Glutamatergic neuron (in vitro differentiated cells): ENCODE measurements at regions not wholly inside any gene's neighbourhood (a gene's known extent, or its start where the extent isn't known, plus 50 kb on each side); places are given as distances from the start of the nearest gene placed in this dataset.

Experiments
- DNase-seq: peaks from one replicate; pipeline ENCODE4 v3.0.0; 2022
- H3K27ac Mint-ChIP-seq: one replicate; pipeline ENCODE4 v1.8.0; 2020; ENCODE audit warnings: mild to moderate bottlenecking, mixed read lengths, inconsistent platforms; ENCODE audit not compliant: unreplicated experiment
- H3K27me3 Mint-ChIP-seq: one replicate; pipeline ENCODE4 v1.8.0; 2020; ENCODE audit warnings: mild to moderate bottlenecking, moderate library complexity, mixed read lengths, inconsistent platforms; ENCODE audit not compliant: unreplicated experiment
- H3K36me3 Mint-ChIP-seq: one replicate; pipeline ENCODE4 v1.8.0; 2020; ENCODE audit warnings: mild to moderate bottlenecking, mixed read lengths, inconsistent platforms; ENCODE audit not compliant: unreplicated experiment
- H3K4me1 Mint-ChIP-seq: one replicate; pipeline ENCODE4 v1.8.0; 2020; ENCODE audit warnings: mild to moderate bottlenecking, low read depth, mixed read lengths, inconsistent platforms; ENCODE audit not compliant: unreplicated experiment
- H3K4me3 Mint-ChIP-seq: one replicate; pipeline ENCODE4 v1.8.0; 2020; ENCODE audit warnings: mild to moderate bottlenecking, mixed read lengths, inconsistent platforms; ENCODE audit not compliant: unreplicated experiment
- H3K9me3 Mint-ChIP-seq: one replicate; pipeline ENCODE4 v1.8.0; 2020; ENCODE audit warnings: mild to moderate bottlenecking, moderate library complexity, mixed read lengths, inconsistent platforms; ENCODE audit not compliant: unreplicated experiment
- TF ChIP-seq, protein P1 (sequence below): fragments of 200-600 bp; sonication (generic); IDR thresholded peaks from one replicate; pipeline ENCODE4 v1.5.0; 2021; ENCODE audit not compliant: partially characterized antibody, unreplicated experiment

DNA sequence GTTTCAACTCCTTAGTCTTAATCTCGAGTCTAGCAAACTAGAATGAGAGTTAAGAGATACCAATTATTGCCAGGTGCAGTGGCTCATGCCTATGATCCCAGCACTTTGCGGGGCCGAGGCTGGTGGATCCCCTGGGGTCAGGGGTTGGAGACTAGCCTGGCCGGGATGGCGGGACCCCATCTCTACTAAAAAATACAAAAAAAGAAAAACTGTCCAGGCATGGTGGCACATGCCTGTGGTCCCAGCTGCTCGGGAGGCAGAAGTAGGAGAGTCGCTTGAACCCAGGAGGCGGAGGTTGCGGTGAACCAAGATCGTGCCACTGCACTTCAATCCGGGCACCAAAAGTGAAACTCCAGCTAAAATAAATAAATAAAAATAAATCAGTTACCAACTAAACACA is 1119.5 kb upstream of the ATXN8OS start:
- H3K27me3 Mint-ChIP-seq = no peaks in the 10 kb centered on the region
- no peak overlapping the region for H3K27ac Mint-ChIP-seq
- H3K9me3 Mint-ChIP-seq = no peaks in the 10 kb centered on the region
- no peak overlapping the region for H3K4me3 Mint-ChIP-seq
- DNase-seq = no peak
- H3K36me3 Mint-ChIP-seq = no peaks in the 10 kb centered on the region
- TF ChIP-seq, protein P1, sequence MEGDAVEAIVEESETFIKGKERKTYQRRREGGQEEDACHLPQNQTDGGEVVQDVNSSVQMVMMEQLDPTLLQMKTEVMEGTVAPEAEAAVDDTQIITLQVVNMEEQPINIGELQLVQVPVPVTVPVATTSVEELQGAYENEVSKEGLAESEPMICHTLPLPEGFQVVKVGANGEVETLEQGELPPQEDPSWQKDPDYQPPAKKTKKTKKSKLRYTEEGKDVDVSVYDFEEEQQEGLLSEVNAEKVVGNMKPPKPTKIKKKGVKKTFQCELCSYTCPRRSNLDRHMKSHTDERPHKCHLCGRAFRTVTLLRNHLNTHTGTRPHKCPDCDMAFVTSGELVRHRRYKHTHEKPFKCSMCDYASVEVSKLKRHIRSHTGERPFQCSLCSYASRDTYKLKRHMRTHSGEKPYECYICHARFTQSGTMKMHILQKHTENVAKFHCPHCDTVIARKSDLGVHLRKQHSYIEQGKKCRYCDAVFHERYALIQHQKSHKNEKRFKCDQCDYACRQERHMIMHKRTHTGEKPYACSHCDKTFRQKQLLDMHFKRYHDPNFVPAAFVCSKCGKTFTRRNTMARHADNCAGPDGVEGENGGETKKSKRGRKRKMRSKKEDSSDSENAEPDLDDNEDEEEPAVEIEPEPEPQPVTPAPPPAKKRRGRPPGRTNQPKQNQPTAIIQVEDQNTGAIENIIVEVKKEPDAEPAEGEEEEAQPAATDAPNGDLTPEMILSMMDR = no peak
- H3K4me1 Mint-ChIP-seq = no peaks in the 10 kb centered on the region

DNA sequence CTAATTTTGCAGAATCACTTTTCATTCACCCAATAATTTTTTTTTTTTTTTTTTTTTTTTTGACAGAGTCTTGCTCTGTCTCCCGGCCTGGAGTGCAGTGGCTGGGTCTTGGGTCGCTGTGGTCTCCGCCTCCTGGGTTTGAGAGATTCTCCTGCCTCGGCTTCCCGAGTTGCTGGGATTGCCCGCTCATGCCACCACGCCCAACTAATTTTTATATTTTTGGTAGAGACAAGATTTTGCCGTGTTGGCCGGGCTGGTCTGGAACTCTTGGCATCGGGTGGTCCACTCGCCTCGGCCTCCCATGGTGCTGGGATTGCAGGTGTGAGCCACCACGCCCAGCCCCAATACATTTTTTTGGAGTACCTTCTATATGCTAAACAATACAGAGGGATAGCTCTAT is 1120.0 kb upstream of the ATXN8OS start:
- Mint-ChIP-seq H3K9me3 (no peaks in the 10 kb centered on the region), H3K4me1 (no peaks in the 10 kb centered on the region), H3K4me3 (no peak overlapping the region), H3K27me3 (no peaks in the 10 kb centered on the region), H3K27ac (no peak overlapping the region), H3K36me3 (no peaks in the 10 kb centered on the region)
- no peak for DNase-seq
- TF ChIP-seq, protein P1 = no peak

DNA sequence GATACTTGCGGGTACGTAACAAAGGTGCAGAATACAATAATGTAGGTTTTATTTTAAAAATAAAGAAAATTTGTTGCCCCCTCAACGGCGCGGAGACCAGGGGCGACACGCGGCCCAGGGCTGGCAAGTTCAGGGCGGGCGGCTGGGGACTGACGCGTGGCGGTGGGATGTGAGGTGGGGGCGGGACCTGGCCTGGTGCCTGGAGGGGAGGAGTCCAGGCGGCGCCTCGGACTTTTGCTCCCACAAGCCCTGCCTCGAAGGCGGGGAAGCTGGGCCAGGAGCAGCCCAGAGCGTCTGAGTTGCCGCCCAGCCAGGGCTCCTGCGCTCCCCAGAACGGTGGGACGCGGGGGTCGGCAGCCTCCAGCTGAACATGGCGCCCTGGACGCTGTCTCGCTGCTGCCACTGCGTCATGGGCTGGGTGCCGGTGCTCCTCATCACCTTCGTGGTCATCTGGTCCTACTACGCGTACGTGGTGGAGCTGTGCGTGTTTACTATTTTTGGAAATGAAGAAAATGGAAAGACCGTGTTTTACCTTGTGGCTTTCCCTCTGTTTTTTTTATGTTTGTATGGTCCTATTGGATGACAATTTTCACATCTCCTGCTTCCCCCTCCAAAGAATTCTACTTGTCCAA is 1122.8 kb upstream of the ATXN8OS start:
- TF ChIP-seq, protein P1 = no peak
- no peak overlapping the region for H3K4me3 Mint-ChIP-seq
- H3K9me3 Mint-ChIP-seq = no peaks in the 10 kb centered on the region
- H3K4me1 Mint-ChIP-seq = no peaks in the 10 kb centered on the region
- H3K36me3 Mint-ChIP-seq = no peaks in the 10 kb centered on the region
- DNase-seq = no peak
- H3K27ac Mint-ChIP-seq = no peak overlapping the region
- H3K27me3 Mint-ChIP-seq = no peaks in the 10 kb centered on the region

DNA sequence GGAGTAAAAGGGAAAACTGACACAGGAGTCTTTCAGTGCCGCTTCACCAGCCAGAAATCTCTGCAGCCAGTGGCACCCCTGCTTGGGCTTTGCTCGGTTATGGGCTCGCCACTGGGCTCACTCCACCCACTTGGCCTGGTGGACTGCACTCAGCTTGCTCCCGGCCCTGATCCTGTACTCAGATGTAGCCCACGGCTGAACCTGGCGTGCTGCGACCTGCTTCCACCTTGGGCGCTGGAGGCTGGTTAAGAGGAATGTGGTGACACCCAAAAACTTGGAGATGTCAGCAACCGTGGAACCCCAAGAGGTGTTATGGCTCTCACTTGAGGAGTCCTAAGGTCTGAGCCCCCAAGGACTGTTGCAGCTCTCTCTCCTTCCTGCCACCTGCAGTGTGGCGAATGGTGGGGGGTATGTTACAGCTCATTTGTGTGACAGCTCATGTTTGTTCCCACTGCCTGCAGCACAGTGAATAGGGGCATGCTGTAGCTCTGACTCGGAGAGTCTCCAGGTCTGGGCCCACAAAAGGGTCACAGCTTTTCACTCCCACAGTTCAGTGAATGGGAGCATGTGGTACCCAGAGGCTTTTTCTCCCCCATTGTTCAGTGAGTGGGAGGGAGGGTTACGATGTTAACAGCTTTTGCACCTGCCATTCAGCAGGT is 1124.5 kb upstream of the ATXN8OS start:
- H3K36me3 Mint-ChIP-seq = no peaks in the 10 kb centered on the region
- TF ChIP-seq, protein P1 = no peak
- no peak overlapping the region for H3K27ac Mint-ChIP-seq
- H3K27me3 Mint-ChIP-seq = no peaks in the 10 kb centered on the region
- no peak for DNase-seq
- H3K9me3 Mint-ChIP-seq = no peaks in the 10 kb centered on the region
- no peaks in the 10 kb centered on the region for H3K4me1 Mint-ChIP-seq
- no peak overlapping the region for H3K4me3 Mint-ChIP-seq

DNA sequence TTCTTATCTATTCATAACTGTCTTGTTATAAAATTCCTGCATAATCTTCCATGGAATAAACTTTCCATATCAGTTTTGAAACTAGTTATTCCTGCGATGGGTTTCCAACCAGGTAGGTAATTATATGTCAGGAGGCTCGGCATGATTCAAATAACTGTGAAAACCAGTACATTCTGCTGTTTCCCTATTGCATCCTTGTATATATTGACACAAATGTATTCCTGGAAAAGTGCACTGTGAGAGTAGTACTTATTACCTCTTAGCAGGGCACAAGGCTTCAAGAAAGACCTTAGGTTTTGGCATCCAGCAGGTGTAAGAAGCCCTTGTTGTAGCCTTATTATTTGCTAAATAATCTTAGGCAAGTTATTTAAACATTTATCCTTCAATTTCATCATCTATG is 1131.3 kb upstream of the ATXN8OS start:
- H3K4me1 Mint-ChIP-seq = no peaks in the 10 kb centered on the region
- no peaks in the 10 kb centered on the region for H3K9me3 Mint-ChIP-seq
- no peaks in the 10 kb centered on the region for H3K36me3 Mint-ChIP-seq
- H3K27me3 Mint-ChIP-seq = no peaks in the 10 kb centered on the region
- TF ChIP-seq, protein P1 = no peak
- H3K4me3 Mint-ChIP-seq = no peak overlapping the region
- no peak overlapping the region for H3K27ac Mint-ChIP-seq
- no peak for DNase-seq
